WTC11 (cell line): ENCODE measurements at regions not wholly inside any gene's neighbourhood (a gene's known extent, or its start where the extent isn't known, plus 50 kb on each side); places are given as distances from the start of the nearest gene placed in this dataset.

ENCODE experiments used
- ESRRA ChIP-seq: sonication (generic); formaldehyde crosslinking; IDR thresholded peaks from 2 replicates; pipeline ENCODE4 v1.8.1; 2022; ENCODE audit warnings: mild to moderate bottlenecking, missing genetic modification reagents, borderline replicate concordance
- FOXJ3 ChIP-seq: sonication (generic); formaldehyde crosslinking; IDR thresholded peaks from 2 replicates; pipeline ENCODE4 v1.9.0; 2021; ENCODE audit warnings: missing genetic modification reagents, mild to moderate bottlenecking, borderline replicate concordance
- MXD4 ChIP-seq: fragments of 250-450 bp; sonication (Bioruptor Pico); IDR thresholded peaks from 2 replicates; pipeline ENCODE4 v1.8.0; 2021; ENCODE audit warnings: mild to moderate bottlenecking, moderate library complexity, borderline replicate concordance
- NR3C1 ChIP-seq: sonication (generic); formaldehyde crosslinking; conservative IDR thresholded peaks from 2 replicates; pipeline ENCODE4 v1.8.1; 2023; ENCODE audit warnings: low read depth, mild to moderate bottlenecking, missing genetic modification reagents
- SP1 ChIP-seq: sonication (generic); formaldehyde crosslinking; conservative IDR thresholded peaks from 2 replicates; pipeline ENCODE4 v1.8.1; 2022; ENCODE audit warnings: missing genetic modification reagents
- ZNF121 ChIP-seq: sonication (generic); formaldehyde crosslinking; IDR thresholded peaks from 2 replicates; pipeline ENCODE4 v1.8.0; 2023; ENCODE audit warnings: missing genetic modification reagents
- ZNF232 ChIP-seq: sonication (generic); formaldehyde crosslinking; IDR thresholded peaks from 2 replicates; pipeline ENCODE4 v1.8.0; 2022; ENCODE audit warnings: mild to moderate bottlenecking, missing genetic modification reagents
- TF ChIP-seq, protein P1 (sequence below): sonication (generic); formaldehyde crosslinking; conservative IDR thresholded peaks from 2 replicates; pipeline ENCODE4 v1.8.1; 2022; ENCODE audit warnings: mild to moderate bottlenecking, missing genetic modification reagents
- TF ChIP-seq, protein P2 (sequence below): sonication (generic); formaldehyde crosslinking; IDR thresholded peaks from 2 replicates; pipeline ENCODE4 v1.8.0; 2022; ENCODE audit warnings: mild to moderate bottlenecking, missing genetic modification reagents
- TF ChIP-seq, protein P3 (sequence below): fragments of 200-600 bp; IDR thresholded peaks from 2 replicates; pipeline ENCODE4 v1.8.0; 2022; ENCODE audit warnings: antibody characterized with exemption
- TF ChIP-seq, protein P4 (sequence below): sonication (generic); formaldehyde crosslinking; IDR thresholded peaks from 2 replicates; pipeline ENCODE4 v1.8.1; 2022; ENCODE audit warnings: mild to moderate bottlenecking, missing genetic modification reagents, moderate library complexity, borderline replicate concordance
- TF ChIP-seq, protein P5 (sequence below): sonication (generic); formaldehyde crosslinking; IDR thresholded peaks from 2 replicates; pipeline ENCODE4 v1.8.0; 2022; ENCODE audit warnings: mild to moderate bottlenecking, missing genetic modification reagents
- TF ChIP-seq, protein P6 (sequence below): sonication (generic); formaldehyde crosslinking; IDR thresholded peaks from 2 replicates; pipeline ENCODE4 v1.8.1; 2023; ENCODE audit warnings: mild to moderate bottlenecking, missing genetic modification reagents, moderate library complexity
- TF ChIP-seq, protein P7 (sequence below): sonication (generic); formaldehyde crosslinking; IDR thresholded peaks from 2 replicates; pipeline ENCODE4 v1.8.0; 2022; ENCODE audit warnings: mild to moderate bottlenecking, missing genetic modification reagents

DNA sequence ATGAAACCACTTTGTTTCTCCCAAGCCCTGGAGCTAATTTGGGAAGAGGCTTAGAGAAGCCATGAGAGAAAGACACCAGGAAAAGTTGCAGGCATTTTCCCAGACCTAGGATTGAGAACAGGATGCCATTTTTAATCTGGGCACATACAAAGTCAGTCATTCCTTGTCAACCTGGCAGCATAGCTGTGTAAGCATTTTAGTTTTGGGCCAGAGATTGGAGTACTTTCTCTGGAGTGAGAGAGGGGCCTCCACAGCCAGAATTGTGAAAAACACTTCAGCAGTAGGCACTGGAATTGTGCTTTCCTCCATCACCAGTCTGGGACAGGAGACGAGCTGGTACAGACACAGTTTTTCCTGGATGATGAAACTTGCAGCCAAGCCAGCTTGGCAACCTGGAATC lies 390.3 kb upstream of the DMAC1 start:
- no peak for TF ChIP-seq MXD4 (CRISPR knock-in tag)
- TF ChIP-seq, protein P1, sequence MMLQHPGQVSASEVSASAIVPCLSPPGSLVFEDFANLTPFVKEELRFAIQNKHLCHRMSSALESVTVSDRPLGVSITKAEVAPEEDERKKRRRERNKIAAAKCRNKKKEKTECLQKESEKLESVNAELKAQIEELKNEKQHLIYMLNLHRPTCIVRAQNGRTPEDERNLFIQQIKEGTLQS (CRISPR knock-in tag) = no peak
- TF ChIP-seq, protein P2, sequence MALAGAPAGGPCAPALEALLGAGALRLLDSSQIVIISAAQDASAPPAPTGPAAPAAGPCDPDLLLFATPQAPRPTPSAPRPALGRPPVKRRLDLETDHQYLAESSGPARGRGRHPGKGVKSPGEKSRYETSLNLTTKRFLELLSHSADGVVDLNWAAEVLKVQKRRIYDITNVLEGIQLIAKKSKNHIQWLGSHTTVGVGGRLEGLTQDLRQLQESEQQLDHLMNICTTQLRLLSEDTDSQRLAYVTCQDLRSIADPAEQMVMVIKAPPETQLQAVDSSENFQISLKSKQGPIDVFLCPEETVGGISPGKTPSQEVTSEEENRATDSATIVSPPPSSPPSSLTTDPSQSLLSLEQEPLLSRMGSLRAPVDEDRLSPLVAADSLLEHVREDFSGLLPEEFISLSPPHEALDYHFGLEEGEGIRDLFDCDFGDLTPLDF (CRISPR knock-in tag) = no peak
- TF ChIP-seq, protein P3, sequence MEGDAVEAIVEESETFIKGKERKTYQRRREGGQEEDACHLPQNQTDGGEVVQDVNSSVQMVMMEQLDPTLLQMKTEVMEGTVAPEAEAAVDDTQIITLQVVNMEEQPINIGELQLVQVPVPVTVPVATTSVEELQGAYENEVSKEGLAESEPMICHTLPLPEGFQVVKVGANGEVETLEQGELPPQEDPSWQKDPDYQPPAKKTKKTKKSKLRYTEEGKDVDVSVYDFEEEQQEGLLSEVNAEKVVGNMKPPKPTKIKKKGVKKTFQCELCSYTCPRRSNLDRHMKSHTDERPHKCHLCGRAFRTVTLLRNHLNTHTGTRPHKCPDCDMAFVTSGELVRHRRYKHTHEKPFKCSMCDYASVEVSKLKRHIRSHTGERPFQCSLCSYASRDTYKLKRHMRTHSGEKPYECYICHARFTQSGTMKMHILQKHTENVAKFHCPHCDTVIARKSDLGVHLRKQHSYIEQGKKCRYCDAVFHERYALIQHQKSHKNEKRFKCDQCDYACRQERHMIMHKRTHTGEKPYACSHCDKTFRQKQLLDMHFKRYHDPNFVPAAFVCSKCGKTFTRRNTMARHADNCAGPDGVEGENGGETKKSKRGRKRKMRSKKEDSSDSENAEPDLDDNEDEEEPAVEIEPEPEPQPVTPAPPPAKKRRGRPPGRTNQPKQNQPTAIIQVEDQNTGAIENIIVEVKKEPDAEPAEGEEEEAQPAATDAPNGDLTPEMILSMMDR = no peak
- TF ChIP-seq, protein P4, sequence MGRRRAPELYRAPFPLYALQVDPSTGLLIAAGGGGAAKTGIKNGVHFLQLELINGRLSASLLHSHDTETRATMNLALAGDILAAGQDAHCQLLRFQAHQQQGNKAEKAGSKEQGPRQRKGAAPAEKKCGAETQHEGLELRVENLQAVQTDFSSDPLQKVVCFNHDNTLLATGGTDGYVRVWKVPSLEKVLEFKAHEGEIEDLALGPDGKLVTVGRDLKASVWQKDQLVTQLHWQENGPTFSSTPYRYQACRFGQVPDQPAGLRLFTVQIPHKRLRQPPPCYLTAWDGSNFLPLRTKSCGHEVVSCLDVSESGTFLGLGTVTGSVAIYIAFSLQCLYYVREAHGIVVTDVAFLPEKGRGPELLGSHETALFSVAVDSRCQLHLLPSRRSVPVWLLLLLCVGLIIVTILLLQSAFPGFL (CRISPR knock-in tag) = no peak
- no peak for TF ChIP-seq SP1 (CRISPR knock-in tag)
- TF ChIP-seq ESRRA (CRISPR knock-in tag) = no peak
- TF ChIP-seq NR3C1 (CRISPR knock-in tag) = no peak
- no peak for TF ChIP-seq FOXJ3
- no peak for TF ChIP-seq ZNF232 (CRISPR knock-in tag)
- TF ChIP-seq, protein P5, sequence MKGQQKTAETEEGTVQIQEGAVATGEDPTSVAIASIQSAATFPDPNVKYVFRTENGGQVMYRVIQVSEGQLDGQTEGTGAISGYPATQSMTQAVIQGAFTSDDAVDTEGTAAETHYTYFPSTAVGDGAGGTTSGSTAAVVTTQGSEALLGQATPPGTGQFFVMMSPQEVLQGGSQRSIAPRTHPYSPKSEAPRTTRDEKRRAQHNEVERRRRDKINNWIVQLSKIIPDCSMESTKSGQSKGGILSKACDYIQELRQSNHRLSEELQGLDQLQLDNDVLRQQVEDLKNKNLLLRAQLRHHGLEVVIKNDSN (CRISPR knock-in tag) = no peak
- TF ChIP-seq, protein P6, sequence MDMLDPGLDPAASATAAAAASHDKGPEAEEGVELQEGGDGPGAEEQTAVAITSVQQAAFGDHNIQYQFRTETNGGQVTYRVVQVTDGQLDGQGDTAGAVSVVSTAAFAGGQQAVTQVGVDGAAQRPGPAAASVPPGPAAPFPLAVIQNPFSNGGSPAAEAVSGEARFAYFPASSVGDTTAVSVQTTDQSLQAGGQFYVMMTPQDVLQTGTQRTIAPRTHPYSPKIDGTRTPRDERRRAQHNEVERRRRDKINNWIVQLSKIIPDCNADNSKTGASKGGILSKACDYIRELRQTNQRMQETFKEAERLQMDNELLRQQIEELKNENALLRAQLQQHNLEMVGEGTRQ = no peak
- TF ChIP-seq, protein P7, sequence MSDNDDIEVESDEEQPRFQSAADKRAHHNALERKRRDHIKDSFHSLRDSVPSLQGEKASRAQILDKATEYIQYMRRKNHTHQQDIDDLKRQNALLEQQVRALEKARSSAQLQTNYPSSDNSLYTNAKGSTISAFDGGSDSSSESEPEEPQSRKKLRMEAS (CRISPR knock-in tag) = no peak
- TF ChIP-seq ZNF121 (CRISPR knock-in tag) = no peak
